H54 (cell line): ENCODE measurements at regions not wholly inside any gene's neighbourhood (a gene's known extent, or its start where the extent isn't known, plus 50 kb on each side); places are given as distances from the start of the nearest gene placed in this dataset.
A peak's percentile ranks its signal among the peaks of the same experiment; 100 is the strongest.
"Not testable (repeated sequence)": the region's sequence is repeated elsewhere in the genome, so short reads cannot be mapped to it uniquely, and the experiment has no call there.

Source experiments
- DNase-seq: peaks from one replicate; pipeline ENCODE4 v3.0.0; 2011; ENCODE audit warnings: low spot score, mixed read lengths; ENCODE audit not compliant: insufficient read length
- FAIRE-seq: peaks from 3 replicates; lab custom pipeline; 2011; peaks lifted over from hg19 to GRCh38; lab: Jason Lieb, UNC
- POLR2A ChIP-seq: IDR thresholded peaks from 2 replicates; pipeline ENCODE4 v1.6.1; 2011; ENCODE audit warnings: low read depth, mild to moderate bottlenecking, low read length

- DNase-seq (no peak), FAIRE-seq (no peak)
- no peak for TF ChIP-seq POLR2A
Measured at GRCh38 chr1:166471359-166471758, 304.6 kb upstream of the FAM78B start.

- DNase-seq (no peak), FAIRE-seq (peak; percentile 30)
- no peak for TF ChIP-seq POLR2A
Measured at GRCh38 chr1:166479052-166479631, 312.3 kb upstream of the FAM78B start.

GRCh38 chr1:166484471-166484870, 317.7 kb upstream of the FAM78B start:
- no peak for TF ChIP-seq POLR2A
- FAIRE-seq = no peak

GRCh38 chr1:166484871-166485270, 318.1 kb upstream of the FAM78B start:
- DNase-seq (no peak), FAIRE-seq (no peak)
- TF ChIP-seq POLR2A = no peak

More at GRCh38 chr1:166484471-166484870, 317.7 kb upstream of the FAM78B start:
- DNase-seq = no peak

GRCh38 chr1:166485620-166486019, 318.8 kb upstream of the FAM78B start:
- no peak for TF ChIP-seq POLR2A
- FAIRE-seq (no peak), DNase-seq (peak; percentile 5)

GRCh38 chr1:166488327-166488726, 321.5 kb upstream of the FAM78B start:
- FAIRE-seq = no peak
- DNase-seq = no peak
- TF ChIP-seq POLR2A = no peak

GRCh38 chr1:166489356-166489669, 322.5 kb upstream of the FAM78B start:
- no peak for TF ChIP-seq POLR2A
- FAIRE-seq = no peak

GRCh38 chr1:166489670-166490436, 323.1 kb upstream of the FAM78B start:
- no peak for TF ChIP-seq POLR2A
- DNase-seq = peak; percentile 12
- no peak for FAIRE-seq

More at GRCh38 chr1:166489356-166489669, 322.5 kb upstream of the FAM78B start:
- DNase-seq = no peak

GRCh38 chr1:166490437-166490991, 323.7 kb upstream of the FAM78B start:
- DNase-seq = no peak
- no peak for FAIRE-seq
- TF ChIP-seq POLR2A = no peak

GRCh38 chr1:166493765-166494164, 327.0 kb upstream of the FAM78B start:
- not testable (repeated sequence) for FAIRE-seq, DNase-seq

- DNase-seq (no peak), FAIRE-seq (no peak)
- TF ChIP-seq POLR2A = no peak
Measured at GRCh38 chr1:166507347-166507746, 331.9 kb upstream of the POGK start.

GRCh38 chr1:166511761-166512160, 327.5 kb upstream of the POGK start:
- FAIRE-seq (no peak), DNase-seq (no peak)
- no peak for TF ChIP-seq POLR2A

- FAIRE-seq (no peak), DNase-seq (no peak)
- no peak for TF ChIP-seq POLR2A
Measured at GRCh38 chr1:166514067-166514466, 325.2 kb upstream of the POGK start.

- DNase-seq (no peak), FAIRE-seq (no peak)
- no peak for TF ChIP-seq POLR2A
Measured at GRCh38 chr1:166527752-166528151, 311.5 kb upstream of the POGK start.

- DNase-seq = no peak
- TF ChIP-seq POLR2A = no peak
- FAIRE-seq = no peak
Measured at GRCh38 chr1:166538646-166539045, 300.6 kb upstream of the POGK start.
